GM23338 (cell line): ENCODE measurements at regions not wholly inside any gene's neighbourhood (a gene's known extent, or its start where the extent isn't known, plus 50 kb on each side); places are given as distances from the start of the nearest gene placed in this dataset.

Experiments
- CREB1 ChIP-seq: fragments of 250-450 bp; sonication (Bioruptor Pico); IDR thresholded peaks from 2 replicates; pipeline ENCODE4 v1.5.0; 2020; ENCODE audit warnings: low read depth, mild to moderate bottlenecking, moderate library complexity
- EZH2 ChIP-seq: fragments of 200-600 bp; sonication (generic); IDR thresholded peaks from one replicate; pipeline ENCODE4 v1.8.0; 2017; ENCODE audit warnings: antibody characterized with exemption, mild to moderate bottlenecking, low read depth; ENCODE audit not compliant: unreplicated experiment
- EZH2phosphoT487 ChIP-seq: fragments of 200-600 bp; sonication (generic); IDR thresholded peaks from one replicate; pipeline ENCODE4 v1.8.1; 2018; ENCODE audit warnings: antibody characterized with exemption; ENCODE audit not compliant: unreplicated experiment
- JUNB ChIP-seq: IDR thresholded peaks from one replicate; pipeline ENCODE4 v1.6.1; 2016; ENCODE audit warnings: antibody characterized with exemption; ENCODE audit not compliant: unreplicated experiment
- NANOG ChIP-seq: IDR thresholded peaks from 2 replicates; pipeline ENCODE4 v1.6.1; 2016; ENCODE audit warnings: antibody characterized with exemption, borderline replicate concordance
- POLR2AphosphoS5 ChIP-seq: IDR thresholded peaks from 2 replicates; pipeline ENCODE4 v1.6.1; 2016; ENCODE audit warnings: antibody characterized with exemption, low read depth
- TF ChIP-seq, protein P1 (sequence below), 2 experiments: fragments of 200-600 bp in 1 of 2; sonication (generic) in 1 of 2; conservative IDR thresholded peaks; 2 replicates each; pipeline versions ENCODE4 v1.5.1 to v1.6.1; 2016 to 2017; ENCODE audit warnings: antibody characterized with exemption in 2 of 2, low read depth in 2 of 2, mild to moderate bottlenecking in 2 of 2, moderate library complexity in 1 of 2
- TF ChIP-seq, protein P2 (sequence below): fragments of 250-450 bp; sonication (Bioruptor Pico); IDR thresholded peaks from 2 replicates; pipeline ENCODE4 v1.5.0; 2020; ENCODE audit warnings: mild to moderate bottlenecking, moderate library complexity
- TF ChIP-seq, protein P3 (sequence below): IDR thresholded peaks from one replicate; pipeline ENCODE4 v1.6.1; 2018; ENCODE audit warnings: antibody characterized with exemption; ENCODE audit not compliant: unreplicated experiment
- TF ChIP-seq, protein P4 (sequence below): IDR thresholded peaks from 2 replicates; pipeline ENCODE4 v1.6.1; 2016; ENCODE audit warnings: antibody characterized with exemption

DNA sequence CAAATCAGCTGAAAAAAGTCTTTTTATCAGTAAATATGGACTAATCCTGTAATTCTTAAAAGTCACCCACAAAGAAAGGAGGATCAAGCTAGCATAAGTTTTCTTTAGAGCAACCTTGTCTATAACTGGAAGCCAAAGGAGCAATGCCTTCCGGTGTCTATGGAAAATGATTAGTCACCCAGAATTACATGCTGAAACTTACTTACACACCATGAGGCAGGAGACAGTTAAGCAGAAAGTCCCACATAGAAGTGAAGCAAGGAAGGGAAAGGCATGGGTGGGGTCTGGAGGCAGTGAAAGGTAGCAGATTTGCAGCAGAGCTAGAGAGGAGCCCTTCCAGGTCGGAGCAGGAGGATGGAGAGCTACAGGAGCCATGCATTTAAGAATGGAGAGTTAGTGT lies 153.7 kb upstream of the RIPOR2 start:
- TF ChIP-seq, protein P1, sequence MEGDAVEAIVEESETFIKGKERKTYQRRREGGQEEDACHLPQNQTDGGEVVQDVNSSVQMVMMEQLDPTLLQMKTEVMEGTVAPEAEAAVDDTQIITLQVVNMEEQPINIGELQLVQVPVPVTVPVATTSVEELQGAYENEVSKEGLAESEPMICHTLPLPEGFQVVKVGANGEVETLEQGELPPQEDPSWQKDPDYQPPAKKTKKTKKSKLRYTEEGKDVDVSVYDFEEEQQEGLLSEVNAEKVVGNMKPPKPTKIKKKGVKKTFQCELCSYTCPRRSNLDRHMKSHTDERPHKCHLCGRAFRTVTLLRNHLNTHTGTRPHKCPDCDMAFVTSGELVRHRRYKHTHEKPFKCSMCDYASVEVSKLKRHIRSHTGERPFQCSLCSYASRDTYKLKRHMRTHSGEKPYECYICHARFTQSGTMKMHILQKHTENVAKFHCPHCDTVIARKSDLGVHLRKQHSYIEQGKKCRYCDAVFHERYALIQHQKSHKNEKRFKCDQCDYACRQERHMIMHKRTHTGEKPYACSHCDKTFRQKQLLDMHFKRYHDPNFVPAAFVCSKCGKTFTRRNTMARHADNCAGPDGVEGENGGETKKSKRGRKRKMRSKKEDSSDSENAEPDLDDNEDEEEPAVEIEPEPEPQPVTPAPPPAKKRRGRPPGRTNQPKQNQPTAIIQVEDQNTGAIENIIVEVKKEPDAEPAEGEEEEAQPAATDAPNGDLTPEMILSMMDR (conservative IDR thresholded peaks at IDR 0.05; ENCODE audit: low read depth in 2 of 2) = no peak
- TF ChIP-seq POLR2AphosphoS5 = no peak
- TF ChIP-seq EZH2phosphoT487 = no peak
- TF ChIP-seq CREB1 (CRISPR knock-in tag) = no peak
- TF ChIP-seq NANOG = no peak
- no peak for TF ChIP-seq EZH2
- TF ChIP-seq JUNB = no peak
- TF ChIP-seq, protein P2, sequence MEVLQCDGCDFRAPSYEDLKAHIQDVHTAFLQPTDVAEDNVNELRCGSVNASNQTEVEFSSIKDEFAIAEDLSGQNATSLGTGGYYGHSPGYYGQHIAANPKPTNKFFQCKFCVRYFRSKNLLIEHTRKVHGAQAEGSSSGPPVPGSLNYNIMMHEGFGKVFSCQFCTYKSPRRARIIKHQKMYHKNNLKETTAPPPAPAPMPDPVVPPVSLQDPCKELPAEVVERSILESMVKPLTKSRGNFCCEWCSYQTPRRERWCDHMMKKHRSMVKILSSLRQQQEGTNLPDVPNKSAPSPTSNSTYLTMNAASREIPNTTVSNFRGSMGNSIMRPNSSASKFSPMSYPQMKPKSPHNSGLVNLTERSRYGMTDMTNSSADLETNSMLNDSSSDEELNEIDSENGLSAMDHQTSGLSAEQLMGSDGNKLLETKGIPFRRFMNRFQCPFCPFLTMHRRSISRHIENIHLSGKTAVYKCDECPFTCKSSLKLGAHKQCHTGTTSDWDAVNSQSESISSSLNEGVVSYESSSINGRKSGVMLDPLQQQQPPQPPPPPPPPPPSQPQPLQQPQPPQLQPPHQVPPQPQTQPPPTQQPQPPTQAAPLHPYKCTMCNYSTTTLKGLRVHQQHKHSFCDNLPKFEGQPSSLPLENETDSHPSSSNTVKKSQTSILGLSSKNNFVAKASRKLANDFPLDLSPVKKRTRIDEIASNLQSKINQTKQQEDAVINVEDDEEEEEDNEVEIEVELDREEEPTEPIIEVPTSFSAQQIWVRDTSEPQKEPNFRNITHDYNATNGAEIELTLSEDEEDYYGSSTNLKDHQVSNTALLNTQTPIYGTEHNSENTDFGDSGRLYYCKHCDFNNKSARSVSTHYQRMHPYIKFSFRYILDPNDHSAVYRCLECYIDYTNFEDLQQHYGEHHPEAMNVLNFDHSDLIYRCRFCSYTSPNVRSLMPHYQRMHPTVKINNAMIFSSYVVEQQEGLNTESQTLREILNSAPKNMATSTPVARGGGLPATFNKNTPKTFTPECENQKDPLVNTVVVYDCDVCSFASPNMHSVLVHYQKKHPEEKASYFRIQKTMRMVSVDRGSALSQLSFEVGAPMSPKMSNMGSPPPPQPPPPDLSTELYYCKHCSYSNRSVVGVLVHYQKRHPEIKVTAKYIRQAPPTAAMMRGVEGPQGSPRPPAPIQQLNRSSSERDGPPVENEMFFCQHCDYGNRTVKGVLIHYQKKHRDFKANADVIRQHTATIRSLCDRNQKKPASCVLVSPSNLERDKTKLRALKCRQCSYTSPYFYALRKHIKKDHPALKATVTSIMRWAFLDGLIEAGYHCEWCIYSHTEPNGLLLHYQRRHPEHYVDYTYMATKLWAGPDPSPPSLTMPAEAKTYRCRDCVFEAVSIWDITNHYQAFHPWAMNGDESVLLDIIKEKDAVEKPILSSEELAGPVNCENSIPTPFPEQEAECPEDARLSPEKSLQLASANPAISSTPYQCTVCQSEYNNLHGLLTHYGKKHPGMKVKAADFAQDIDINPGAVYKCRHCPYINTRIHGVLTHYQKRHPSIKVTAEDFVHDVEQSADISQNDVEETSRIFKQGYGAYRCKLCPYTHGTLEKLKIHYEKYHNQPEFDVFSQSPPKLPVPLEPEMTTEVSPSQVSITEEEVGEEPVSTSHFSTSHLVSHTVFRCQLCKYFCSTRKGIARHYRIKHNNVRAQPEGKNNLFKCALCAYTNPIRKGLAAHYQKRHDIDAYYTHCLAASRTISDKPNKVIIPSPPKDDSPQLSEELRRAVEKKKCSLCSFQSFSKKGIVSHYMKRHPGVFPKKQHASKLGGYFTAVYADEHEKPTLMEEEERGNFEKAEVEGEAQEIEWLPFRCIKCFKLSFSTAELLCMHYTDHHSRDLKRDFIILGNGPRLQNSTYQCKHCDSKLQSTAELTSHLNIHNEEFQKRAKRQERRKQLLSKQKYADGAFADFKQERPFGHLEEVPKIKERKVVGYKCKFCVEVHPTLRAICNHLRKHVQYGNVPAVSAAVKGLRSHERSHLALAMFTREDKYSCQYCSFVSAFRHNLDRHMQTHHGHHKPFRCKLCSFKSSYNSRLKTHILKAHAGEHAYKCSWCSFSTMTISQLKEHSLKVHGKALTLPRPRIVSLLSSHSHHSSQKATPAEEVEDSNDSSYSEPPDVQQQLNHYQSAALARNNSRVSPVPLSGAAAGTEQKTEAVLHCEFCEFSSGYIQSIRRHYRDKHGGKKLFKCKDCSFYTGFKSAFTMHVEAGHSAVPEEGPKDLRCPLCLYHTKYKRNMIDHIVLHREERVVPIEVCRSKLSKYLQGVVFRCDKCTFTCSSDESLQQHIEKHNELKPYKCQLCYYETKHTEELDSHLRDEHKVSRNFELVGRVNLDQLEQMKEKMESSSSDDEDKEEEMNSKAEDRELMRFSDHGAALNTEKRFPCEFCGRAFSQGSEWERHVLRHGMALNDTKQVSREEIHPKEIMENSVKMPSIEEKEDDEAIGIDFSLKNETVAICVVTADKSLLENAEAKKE (CRISPR knock-in tag) = no peak
- TF ChIP-seq, protein P3, sequence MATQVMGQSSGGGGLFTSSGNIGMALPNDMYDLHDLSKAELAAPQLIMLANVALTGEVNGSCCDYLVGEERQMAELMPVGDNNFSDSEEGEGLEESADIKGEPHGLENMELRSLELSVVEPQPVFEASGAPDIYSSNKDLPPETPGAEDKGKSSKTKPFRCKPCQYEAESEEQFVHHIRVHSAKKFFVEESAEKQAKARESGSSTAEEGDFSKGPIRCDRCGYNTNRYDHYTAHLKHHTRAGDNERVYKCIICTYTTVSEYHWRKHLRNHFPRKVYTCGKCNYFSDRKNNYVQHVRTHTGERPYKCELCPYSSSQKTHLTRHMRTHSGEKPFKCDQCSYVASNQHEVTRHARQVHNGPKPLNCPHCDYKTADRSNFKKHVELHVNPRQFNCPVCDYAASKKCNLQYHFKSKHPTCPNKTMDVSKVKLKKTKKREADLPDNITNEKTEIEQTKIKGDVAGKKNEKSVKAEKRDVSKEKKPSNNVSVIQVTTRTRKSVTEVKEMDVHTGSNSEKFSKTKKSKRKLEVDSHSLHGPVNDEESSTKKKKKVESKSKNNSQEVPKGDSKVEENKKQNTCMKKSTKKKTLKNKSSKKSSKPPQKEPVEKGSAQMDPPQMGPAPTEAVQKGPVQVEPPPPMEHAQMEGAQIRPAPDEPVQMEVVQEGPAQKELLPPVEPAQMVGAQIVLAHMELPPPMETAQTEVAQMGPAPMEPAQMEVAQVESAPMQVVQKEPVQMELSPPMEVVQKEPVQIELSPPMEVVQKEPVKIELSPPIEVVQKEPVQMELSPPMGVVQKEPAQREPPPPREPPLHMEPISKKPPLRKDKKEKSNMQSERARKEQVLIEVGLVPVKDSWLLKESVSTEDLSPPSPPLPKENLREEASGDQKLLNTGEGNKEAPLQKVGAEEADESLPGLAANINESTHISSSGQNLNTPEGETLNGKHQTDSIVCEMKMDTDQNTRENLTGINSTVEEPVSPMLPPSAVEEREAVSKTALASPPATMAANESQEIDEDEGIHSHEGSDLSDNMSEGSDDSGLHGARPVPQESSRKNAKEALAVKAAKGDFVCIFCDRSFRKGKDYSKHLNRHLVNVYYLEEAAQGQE = no peak
- TF ChIP-seq, protein P4, sequence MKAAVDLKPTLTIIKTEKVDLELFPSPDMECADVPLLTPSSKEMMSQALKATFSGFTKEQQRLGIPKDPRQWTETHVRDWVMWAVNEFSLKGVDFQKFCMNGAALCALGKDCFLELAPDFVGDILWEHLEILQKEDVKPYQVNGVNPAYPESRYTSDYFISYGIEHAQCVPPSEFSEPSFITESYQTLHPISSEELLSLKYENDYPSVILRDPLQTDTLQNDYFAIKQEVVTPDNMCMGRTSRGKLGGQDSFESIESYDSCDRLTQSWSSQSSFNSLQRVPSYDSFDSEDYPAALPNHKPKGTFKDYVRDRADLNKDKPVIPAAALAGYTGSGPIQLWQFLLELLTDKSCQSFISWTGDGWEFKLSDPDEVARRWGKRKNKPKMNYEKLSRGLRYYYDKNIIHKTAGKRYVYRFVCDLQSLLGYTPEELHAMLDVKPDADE = no peak
